ENCODE measurements at regions not wholly inside any gene's neighbourhood (a gene's known extent, or its start where the extent isn't known, plus 50 kb on each side); places are given as distances from the start of the nearest gene placed in this dataset.

DNA sequence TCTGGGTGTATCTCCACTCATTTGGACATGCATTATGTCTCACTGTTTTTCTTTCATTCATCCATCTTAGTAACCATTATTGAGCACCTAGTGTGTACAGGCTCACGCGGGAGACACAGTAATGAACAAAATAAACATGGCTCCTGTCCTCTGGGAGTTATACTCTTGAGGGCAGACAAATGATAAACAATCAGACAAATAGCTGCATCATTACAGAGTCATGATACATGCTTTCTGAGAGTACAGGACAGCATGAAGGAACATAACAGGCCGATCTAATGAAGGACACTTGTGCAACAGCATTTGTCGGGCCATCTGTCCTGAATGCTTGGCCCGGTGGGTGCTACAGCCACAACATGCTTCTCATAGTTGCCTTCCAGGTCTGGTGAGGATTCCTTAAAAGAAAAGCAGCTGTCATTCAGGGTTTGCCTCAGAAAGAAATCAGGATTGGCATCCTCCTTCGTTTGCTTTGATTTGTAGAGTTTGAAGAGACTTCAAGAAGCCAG lies 77.2 kb upstream of the EGLN3 start:
- ATAC-seq (ENCODE audit: low read depth), result no peak
- Mint-ChIP-seq H3K27me3 (peaks cover 5% of the 10 kb centered on the region), H3K4me1 (no peaks in the 10 kb centered on the region), H3K9me3 (ENCODE audit: insufficient read depth) (no peaks in the 10 kb centered on the region), H3K27ac (no peak overlapping the region), H3K4me3 (no peak overlapping the region)
- H3K27me3 ChIP-seq (replicated peaks in 1 of 4; ENCODE audit: control extremely low read depth in 1 of 4, control insufficient read depth in 3 of 4, insufficient read depth in 4 of 4, low read length in 3 of 4), result no peaks in the 10 kb centered on the region
- peaks cover 0 to 5% (median 0%) of the 10 kb centered on the region in 3 donors for H3K9me3 ChIP-seq (ENCODE audit: control extremely low read depth in 1 of 3, control insufficient read depth in 2 of 3, insufficient read depth in 1 of 3, low read length in 2 of 3)
- no peak overlapping the region for H3K4me2 ChIP-seq (replicated peaks; ENCODE audit: low read depth, low read length, poor library complexity, severe bottlenecking)
- ChIA-PET POLR2A (no interaction called here), CTCF (no interaction called here)
- H4K20me1 ChIP-seq (ENCODE audit: control insufficient read depth, insufficient read depth, low read length, poor library complexity, severe bottlenecking), result no peaks in the 10 kb centered on the region
- WGBS (ENCODE audit: insufficient coverage), result 98% methylated on average over 3 of the region's 6 CpGs
- no peak for DNase-seq
- no peak overlapping the region for H3K27ac ChIP-seq (ENCODE audit: low read length in 2 of 2)
- no peaks in the 10 kb centered on the region for H3K36me3 ChIP-seq (replicated peaks in 1 of 2; ENCODE audit: control extremely low read depth in 1 of 2, control insufficient read depth in 1 of 2, extremely low read depth in 1 of 2, insufficient read depth in 2 of 2, low read length in 1 of 2)
- TF ChIP-seq EZH2 (IDR thresholded peaks at IDR 0.05; ENCODE audit: borderline replicate concordance, insufficient read depth, low read depth, low read length, poor library complexity, severe bottlenecking) (no peak), CTCF (IDR thresholded peaks at IDR 0.05) (no peak)
- H3K4me1 ChIP-seq (ENCODE audit: control insufficient read depth in 2 of 2, insufficient read depth in 2 of 2, low read length in 2 of 2), result no peaks in the 10 kb centered on the region
- no peak overlapping the region for H3K9ac ChIP-seq (ENCODE audit: low read length)
- no peaks in the 10 kb centered on the region for H3K79me2 ChIP-seq (ENCODE audit: control insufficient read depth, insufficient read depth, low read length)
- intact Hi-C loops (cut with micrococcal nuclease), result no loop called here
- no peak overlapping the region for H2AFZ ChIP-seq (ENCODE audit: insufficient read depth, low read depth, low read length, poor library complexity, severe bottlenecking)
- no peak overlapping the region for H3K4me3 ChIP-seq (ENCODE audit: control extremely low read depth in 1 of 5, extremely low read depth in 1 of 5, insufficient read depth in 1 of 5, low read depth in 2 of 5, low read length in 4 of 5)

GRCh38 chr14:34027130-34027989 lies 76.5 kb upstream of the EGLN3 start:
- ChIA-PET CTCF (no interaction called here), POLR2A (no interaction called here)
- H3K9ac ChIP-seq (ENCODE audit: low read length), result no peak overlapping the region
- no peak overlapping the region for H3K4me2 ChIP-seq (replicated peaks; ENCODE audit: low read depth, low read length, poor library complexity, severe bottlenecking)
- no peak for TF ChIP-seq EZH2 (IDR thresholded peaks at IDR 0.05; ENCODE audit: borderline replicate concordance, insufficient read depth, low read depth, low read length, poor library complexity, severe bottlenecking)
- TF ChIP-seq CTCF (IDR thresholded peaks at IDR 0.05), result no peak
- Mint-ChIP-seq H3K4me3 (no peak overlapping the region), H3K9me3 (ENCODE audit: insufficient read depth) (no peaks in the 10 kb centered on the region), H3K27me3 (peaks cover 5% of the 10 kb centered on the region), H3K27ac (no peak overlapping the region), H3K4me1 (no peaks in the 10 kb centered on the region)
- H3K4me1 ChIP-seq (ENCODE audit: control insufficient read depth in 2 of 2, insufficient read depth in 2 of 2, low read length in 2 of 2), result no peaks in the 10 kb centered on the region
- no peaks in the 10 kb centered on the region for H4K20me1 ChIP-seq (ENCODE audit: control insufficient read depth, insufficient read depth, low read length, poor library complexity, severe bottlenecking)
- no peak for ATAC-seq (ENCODE audit: low read depth)
- intact Hi-C loops (cut with micrococcal nuclease), result no loop called here
- no peak overlapping the region for H3K4me3 ChIP-seq (ENCODE audit: control extremely low read depth in 1 of 5, extremely low read depth in 1 of 5, insufficient read depth in 1 of 5, low read depth in 2 of 5, low read length in 4 of 5)
- peaks cover 0 to 3% (median 0%) of the 10 kb centered on the region in 3 donors for H3K9me3 ChIP-seq (ENCODE audit: control extremely low read depth in 1 of 3, control insufficient read depth in 2 of 3, insufficient read depth in 1 of 3, low read length in 2 of 3)
- 100% methylated on average over 1 of the region's 3 CpGs for WGBS (ENCODE audit: insufficient coverage)
- H3K27ac ChIP-seq (ENCODE audit: low read length in 2 of 2), result no peak overlapping the region
- H3K27me3 ChIP-seq (replicated peaks in 1 of 4; ENCODE audit: control extremely low read depth in 1 of 4, control insufficient read depth in 3 of 4, insufficient read depth in 4 of 4, low read length in 3 of 4), result no peaks in the 10 kb centered on the region
- DNase-seq, result no peak
- no peak overlapping the region for H2AFZ ChIP-seq (ENCODE audit: insufficient read depth, low read depth, low read length, poor library complexity, severe bottlenecking)
- no peaks in the 10 kb centered on the region for H3K36me3 ChIP-seq (replicated peaks in 1 of 2; ENCODE audit: control extremely low read depth in 1 of 2, control insufficient read depth in 1 of 2, extremely low read depth in 1 of 2, insufficient read depth in 2 of 2, low read length in 1 of 2)
- H3K79me2 ChIP-seq (ENCODE audit: control insufficient read depth, insufficient read depth, low read length), result no peaks in the 10 kb centered on the region
